GM19467 (cell line): ENCODE measurements at regions not wholly inside any gene's neighbourhood (a gene's known extent, or its start where the extent isn't known, plus 50 kb on each side); places are given as distances from the start of the nearest gene placed in this dataset.
"Not testable (repeated sequence)": the region's sequence is repeated elsewhere in the genome, so short reads cannot be mapped to it uniquely, and the experiment has no call there.

Source experiments
- ATAC-seq: cut with Tn5 transposase; IDR thresholded peaks from one replicate; pipeline ENCODE4 v1.9.1; 2021; ENCODE audit warnings: mild to moderate bottlenecking, moderate library complexity; ENCODE audit not compliant: unreplicated experiment

DNA sequence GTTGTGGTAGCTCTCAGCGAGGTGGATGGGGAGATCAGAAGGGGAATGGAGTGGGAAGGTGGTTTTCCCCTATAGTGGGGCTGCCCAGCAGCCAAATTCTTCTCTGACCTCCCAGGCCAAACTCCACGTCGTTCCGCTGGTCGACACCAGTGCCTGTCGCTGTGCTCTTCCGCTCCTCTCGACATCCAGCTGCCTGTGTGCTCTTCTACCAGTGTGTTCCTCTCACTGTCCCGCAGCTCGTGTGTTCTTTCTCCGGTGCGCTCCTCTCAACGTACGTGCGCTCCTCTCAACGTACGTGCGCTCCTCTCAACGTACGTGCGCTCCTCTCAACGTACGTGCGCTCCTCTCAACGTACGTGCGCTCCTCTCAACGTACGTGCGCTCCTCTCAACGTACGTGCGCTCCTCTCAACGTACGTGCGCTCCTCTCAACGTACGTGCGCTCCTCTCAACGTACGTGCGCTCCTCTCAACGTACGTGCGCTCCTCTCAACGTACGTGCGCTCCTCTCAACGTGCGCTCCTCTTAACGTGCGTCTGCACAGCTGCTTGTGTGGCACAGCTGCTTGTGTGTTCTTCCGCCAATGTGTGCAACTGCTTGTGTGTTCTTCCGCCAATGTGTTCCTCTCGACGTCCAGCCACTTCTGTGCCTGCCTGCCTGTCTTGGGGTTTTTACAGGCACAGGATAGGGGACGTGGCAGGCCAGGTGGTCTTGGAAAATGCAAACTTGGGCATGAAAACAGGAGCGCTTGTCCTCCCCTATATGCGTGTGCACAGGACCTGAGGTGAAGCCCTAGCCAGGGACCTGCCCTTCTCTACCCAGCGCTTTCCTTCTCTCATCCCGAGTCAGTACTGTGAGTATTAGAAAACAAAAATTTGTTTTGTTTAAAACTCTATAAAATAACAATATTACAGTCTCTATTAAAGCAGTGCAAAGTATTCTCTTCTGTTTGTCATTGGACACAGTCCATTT is 991.1 kb downstream of the GBE1 start:
- ATAC-seq = no peak

DNA sequence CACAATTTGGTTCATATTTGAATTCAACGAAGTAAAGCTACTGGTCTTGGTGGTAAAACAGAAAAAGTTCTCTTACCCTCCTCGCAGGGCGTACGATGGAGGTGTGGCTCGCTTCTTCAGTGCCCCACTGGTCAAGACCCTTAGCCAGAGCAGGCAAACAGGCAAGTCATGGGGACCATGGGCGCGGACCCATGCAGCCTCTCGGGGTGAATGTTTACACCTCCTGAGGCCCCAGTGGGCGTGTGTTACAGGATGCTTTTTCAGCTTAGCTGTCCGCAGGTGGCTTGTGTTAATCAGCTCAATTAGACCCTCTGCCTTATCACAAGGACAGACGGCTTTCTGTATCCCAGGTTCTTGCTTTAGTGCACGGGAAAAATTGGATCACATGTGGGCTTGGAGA is 991.8 kb downstream of the GBE1 start:
- ATAC-seq = no peak

- no peak for ATAC-seq
Observed at GRCh38 chr3:80767604-80768003, 993.8 kb downstream of the GBE1 start.

DNA sequence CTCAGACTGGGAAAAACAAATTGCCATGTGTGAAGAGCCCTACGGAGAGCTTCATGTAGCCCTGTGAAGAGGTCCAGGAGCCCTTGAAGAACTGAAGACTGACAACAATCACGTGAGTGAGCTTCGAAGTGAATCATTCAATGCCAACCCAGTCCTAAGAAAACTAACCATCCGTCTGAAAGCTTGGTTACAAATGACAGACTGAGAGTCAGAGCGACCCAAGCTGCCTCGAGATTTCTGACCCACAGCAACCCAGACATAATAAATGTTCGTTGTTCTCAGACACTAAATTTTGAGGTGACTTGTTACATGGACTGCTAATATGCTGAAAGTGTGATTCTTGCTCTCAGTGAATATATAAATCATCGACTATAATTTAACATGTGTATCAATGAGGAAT is 987.2 kb upstream of the ROBO1 start:
- ATAC-seq = no peak

GRCh38 chr3:80753021-80753420 is 985.2 kb upstream of the ROBO1 start:
- no peak for ATAC-seq

DNA sequence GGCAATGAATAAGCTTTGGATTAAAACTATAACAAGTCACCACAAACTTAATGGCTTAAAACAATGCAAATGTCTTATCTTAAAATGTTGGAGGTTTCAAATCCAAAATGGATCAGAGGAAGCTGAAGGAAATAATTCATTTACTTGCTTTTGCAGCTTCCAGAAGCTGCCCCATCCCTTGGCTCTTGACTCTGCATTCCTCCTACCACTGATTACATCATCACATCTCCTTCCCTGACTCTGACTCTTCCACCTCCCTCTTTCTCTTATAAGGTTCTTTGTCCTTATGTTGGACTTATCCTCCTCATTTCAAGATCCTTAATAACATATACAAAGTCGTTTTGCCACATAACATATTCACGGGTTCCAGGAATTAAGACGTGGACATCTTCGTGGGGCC is 982.8 kb upstream of the ROBO1 start:
- no peak for ATAC-seq

DNA sequence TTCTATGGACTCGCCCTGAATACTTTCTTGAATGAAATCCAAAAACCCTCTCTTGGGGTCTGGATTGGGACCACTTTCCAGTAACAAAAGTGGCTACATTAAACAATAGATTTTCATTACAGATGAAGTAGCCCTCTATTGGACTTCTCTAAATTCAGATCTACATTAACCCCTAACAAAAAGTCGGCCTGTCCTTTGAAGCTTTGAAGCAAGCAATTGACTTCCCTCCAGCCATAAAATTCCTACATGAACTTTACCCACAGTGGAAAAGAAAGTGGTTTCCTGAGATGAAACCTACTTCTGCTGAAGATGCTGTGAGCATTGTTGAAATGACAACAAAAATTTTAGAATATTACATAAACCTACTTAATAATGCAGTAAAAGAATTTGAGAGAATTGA is 967.1 kb upstream of the ROBO1 start:
- ATAC-seq = no peak

GRCh38 chr3:80734483-80734882 is 966.7 kb upstream of the ROBO1 start:
- no peak for ATAC-seq

GRCh38 chr3:80733522-80734176 is 965.9 kb upstream of the ROBO1 start:
- ATAC-seq = no peak

DNA sequence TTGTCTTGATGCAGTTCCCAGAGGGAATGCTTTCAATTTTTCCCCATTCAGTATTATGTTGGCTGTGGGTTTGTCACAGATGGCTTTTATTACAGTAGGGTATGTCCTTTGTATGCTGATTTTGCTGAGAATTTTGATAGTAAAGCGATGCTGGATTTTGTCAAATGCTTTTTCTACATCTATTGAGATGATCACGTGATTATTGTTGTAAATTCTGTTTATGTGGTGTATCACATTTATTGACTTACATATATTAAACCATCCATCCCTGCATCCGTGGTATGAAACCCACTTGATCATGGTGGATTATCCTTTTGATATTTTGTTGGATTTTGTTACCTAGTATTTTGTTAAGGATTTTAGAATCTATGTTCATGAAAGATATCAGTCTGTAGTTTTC is 959.8 kb upstream of the ROBO1 start:
- not testable (repeated sequence) for ATAC-seq

- ATAC-seq = not testable (repeated sequence)
Observed at GRCh38 chr3:80709597-80710322, 942.0 kb upstream of the ROBO1 start.

GRCh38 chr3:80705290-80705689 is 937.5 kb upstream of the ROBO1 start:
- no peak for ATAC-seq

- no peak for ATAC-seq
Observed at GRCh38 chr3:80701349-80701748, 933.6 kb upstream of the ROBO1 start.

- ATAC-seq = no peak
Observed at GRCh38 chr3:80697291-80697690, 929.5 kb upstream of the ROBO1 start.

DNA sequence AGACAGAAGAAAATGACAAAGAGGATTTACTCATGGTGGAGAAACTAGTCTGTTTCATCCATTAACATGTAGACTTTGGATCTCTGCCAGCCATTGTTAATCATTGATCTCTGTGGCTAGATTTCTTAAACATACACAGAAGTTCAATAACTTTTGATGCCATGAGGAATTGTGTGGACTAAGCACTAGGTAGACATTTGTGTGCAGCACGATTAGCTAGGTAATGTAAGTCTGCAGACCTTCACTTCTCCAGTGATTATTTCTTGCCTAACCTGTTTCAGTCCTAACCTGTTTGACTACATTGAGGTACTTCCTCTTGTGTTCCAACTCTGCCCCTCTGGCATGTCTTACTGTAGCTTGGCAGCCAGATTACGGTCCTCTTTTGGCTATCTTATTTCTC is 928.5 kb upstream of the ROBO1 start:
- no peak for ATAC-seq

- ATAC-seq = no peak
Observed at GRCh38 chr3:80688814-80689213, 921.0 kb upstream of the ROBO1 start.

GRCh38 chr3:80682951-80683350 is 915.2 kb upstream of the ROBO1 start:
- ATAC-seq = no peak

DNA sequence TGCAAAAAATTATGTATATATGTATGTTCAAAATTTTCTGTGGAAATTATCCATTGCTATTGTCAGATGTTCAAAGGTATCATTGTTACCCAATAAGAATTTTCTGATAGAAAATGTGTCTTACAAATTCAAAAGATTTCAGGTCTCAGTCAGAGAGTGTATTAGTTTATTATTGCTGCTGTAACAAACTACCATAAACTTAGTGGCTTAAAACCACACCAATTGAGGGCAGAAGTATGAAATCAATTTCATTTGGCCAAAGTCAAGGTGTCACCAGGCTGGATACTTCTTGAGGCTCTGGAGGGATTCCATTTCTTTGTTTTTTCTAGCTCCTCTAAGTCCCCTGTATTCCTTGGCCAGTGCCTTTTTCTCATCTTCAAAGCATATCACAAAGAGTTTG is 914.4 kb upstream of the ROBO1 start:
- ATAC-seq = no peak

GRCh38 chr3:80677796-80678195 is 910.0 kb upstream of the ROBO1 start:
- no peak for ATAC-seq

- no peak for ATAC-seq
Observed at GRCh38 chr3:80676866-80677265, 909.1 kb upstream of the ROBO1 start.

DNA sequence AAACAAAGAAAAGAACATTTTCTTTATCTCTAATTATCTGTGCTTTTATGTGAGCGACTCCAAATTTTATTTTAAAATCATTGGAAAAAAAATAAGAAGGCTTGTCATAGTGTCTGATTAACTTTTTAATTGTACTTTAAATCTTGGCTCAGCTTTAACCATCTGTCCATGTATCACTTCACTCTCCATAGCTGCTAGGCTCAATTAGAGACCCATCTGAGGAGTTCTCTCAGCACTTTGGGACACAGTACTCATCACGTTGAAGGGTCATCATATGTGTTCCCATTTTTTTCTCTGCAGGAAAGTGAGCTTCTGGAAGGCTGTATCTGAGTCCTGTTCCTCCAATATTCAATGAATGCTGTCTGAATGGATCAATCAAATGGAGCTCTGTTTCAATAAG is 908.5 kb upstream of the ROBO1 start:
- no peak for ATAC-seq

GRCh38 chr3:80675790-80676189 is 908.0 kb upstream of the ROBO1 start:
- ATAC-seq = no peak
